ENCODE measurements at regions not wholly inside any gene's neighbourhood (a gene's known extent, or its start where the extent isn't known, plus 50 kb on each side); places are given as distances from the start of the nearest gene placed in this dataset.

DNA sequence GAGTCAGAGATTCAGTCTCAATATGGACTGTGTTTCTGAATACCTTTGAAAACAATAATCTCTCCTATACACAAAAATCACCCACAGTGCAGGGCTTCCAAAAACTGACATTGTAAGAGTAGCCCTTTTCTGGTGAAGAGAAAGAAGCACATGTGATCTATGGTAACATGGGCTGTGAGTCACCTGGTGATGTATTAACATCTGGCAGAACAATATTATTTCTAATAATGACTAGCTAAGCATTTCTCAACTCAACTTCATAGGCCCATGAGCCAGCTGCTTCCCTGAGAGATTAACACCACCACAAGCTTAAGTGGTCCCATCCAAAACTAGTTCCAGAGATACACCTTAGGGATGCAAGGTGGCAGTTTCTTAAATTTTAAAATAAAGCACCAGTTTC is 331.0 kb upstream of the NRP1 start:
- H3K36me3 ChIP-seq (ENCODE audit: control insufficient read depth in 2 of 4, insufficient read depth in 4 of 4, low read length in 3 of 4), result no peaks in the 10 kb centered on the region
- FAIRE-seq (no peak), DNase-seq (ENCODE audit: low read depth in 1 of 2, low spot score in 2 of 2) (no peak)
- H2BK5ac ChIP-seq (ENCODE audit: low read depth, low read length), result no peak overlapping the region
- TF ChIP-seq KDM5A (IDR thresholded peaks at IDR 0.05; ENCODE audit: low read length) (no peak), BACH1 (IDR thresholded peaks at IDR 0.05; ENCODE audit: low read length) (no peak), GTF2F1 (IDR thresholded peaks at IDR 0.05; ENCODE audit: borderline replicate concordance, low read depth, low read length) (no peak), RFX5 (IDR thresholded peaks at IDR 0.05; ENCODE audit: borderline replicate concordance, low read depth, low read length) (no peak), NANOG (IDR thresholded peaks at IDR 0.05; ENCODE audit: insufficient read depth, low read depth, low read length, poor library complexity, severe bottlenecking) (no peak), SUZ12 (IDR thresholded peaks at IDR 0.05; ENCODE audit: low read length) (no peak), ASH2L (IDR thresholded peaks at IDR 0.05; ENCODE audit: low read length) (no peak)
- TF ChIP-seq, protein P1, sequence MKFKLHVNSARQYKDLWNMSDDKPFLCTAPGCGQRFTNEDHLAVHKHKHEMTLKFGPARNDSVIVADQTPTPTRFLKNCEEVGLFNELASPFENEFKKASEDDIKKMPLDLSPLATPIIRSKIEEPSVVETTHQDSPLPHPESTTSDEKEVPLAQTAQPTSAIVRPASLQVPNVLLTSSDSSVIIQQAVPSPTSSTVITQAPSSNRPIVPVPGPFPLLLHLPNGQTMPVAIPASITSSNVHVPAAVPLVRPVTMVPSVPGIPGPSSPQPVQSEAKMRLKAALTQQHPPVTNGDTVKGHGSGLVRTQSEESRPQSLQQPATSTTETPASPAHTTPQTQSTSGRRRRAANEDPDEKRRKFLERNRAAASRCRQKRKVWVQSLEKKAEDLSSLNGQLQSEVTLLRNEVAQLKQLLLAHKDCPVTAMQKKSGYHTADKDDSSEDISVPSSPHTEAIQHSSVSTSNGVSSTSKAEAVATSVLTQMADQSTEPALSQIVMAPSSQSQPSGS (IDR thresholded peaks at IDR 0.05; ENCODE audit: low read length), result no peak
- CTCF ChIA-PET (ENCODE audit: partially characterized antibody), result no interaction called here
- no peak overlapping the region for H3K4me3 ChIP-seq (ENCODE audit: extremely low read depth in 1 of 4, insufficient read depth in 2 of 4, low read depth in 3 of 4, low read length in 4 of 4)
- no peaks in the 10 kb centered on the region for H3K4me1 ChIP-seq (replicated peaks in 1 of 4; ENCODE audit: control insufficient read depth in 3 of 4, insufficient read depth in 4 of 4, low read length in 3 of 4)
- no peaks in the 10 kb centered on the region for H3K79me2 ChIP-seq (ENCODE audit: control insufficient read depth in 1 of 2, insufficient read depth in 2 of 2, low read length in 2 of 2)
- H3K18ac ChIP-seq (ENCODE audit: extremely low read depth, low read length), result no peak overlapping the region
- no peaks in the 10 kb centered on the region for H3K79me1 ChIP-seq (ENCODE audit: low read depth, low read length)
- H2BK12ac ChIP-seq (ENCODE audit: low read depth, low read length), result no peak overlapping the region
- no peak overlapping the region for H3K14ac ChIP-seq (ENCODE audit: insufficient read length)
- no peak overlapping the region for H4K5ac ChIP-seq (ENCODE audit: insufficient read length, low read depth, low read length)
- no peaks in the 10 kb centered on the region; a peak in 1 of 4 replicates for H3K9me3 ChIP-seq (ENCODE audit: insufficient read depth in 2 of 2, low read depth in 1 of 2, low read length in 1 of 2)
- no peak overlapping the region for H2AK5ac ChIP-seq (ENCODE audit: low read depth, low read length)
- no peaks in the 10 kb centered on the region for H4K20me1 ChIP-seq (replicated peaks in 1 of 2; ENCODE audit: control insufficient read depth in 1 of 2, insufficient read depth in 2 of 2, low read length in 2 of 2)
- H3K27me3 ChIP-seq (replicated peaks in 1 of 4; ENCODE audit: control insufficient read depth in 3 of 4, extremely low read depth in 1 of 4, insufficient read depth in 3 of 4, low read length in 3 of 4), result no peaks in the 10 kb centered on the region
- H2BK15ac ChIP-seq (ENCODE audit: low read length), result no peak overlapping the region
- H3K4me2 ChIP-seq (ENCODE audit: insufficient read depth in 1 of 2, low read depth in 2 of 2, low read length in 2 of 2), result no peak overlapping the region
- no peak overlapping the region for H3K23ac ChIP-seq (ENCODE audit: insufficient read length)
- H2AFZ ChIP-seq (ENCODE audit: low read length), result no peak overlapping the region
- H3K23me2 ChIP-seq (ENCODE audit: low read depth, low read length), result no peaks in the 10 kb centered on the region; the same call in 1 of the 2 replicates
- no peak overlapping the region for H3K27ac ChIP-seq (ENCODE audit: low read depth, low read length)
- no peak overlapping the region for H4K91ac ChIP-seq (replicated peaks; ENCODE audit: insufficient read length, low read length)
- no peak overlapping the region for H2BK20ac ChIP-seq (ENCODE audit: low read length)
- no peak overlapping the region for H3K4ac ChIP-seq (replicated peaks; ENCODE audit: insufficient read length, low read depth, low read length)
- H3K9ac ChIP-seq (replicated peaks in 1 of 4; ENCODE audit: extremely low read depth in 1 of 4, low read depth in 3 of 4, low read length in 3 of 4), result no peak overlapping the region
- H4K8ac ChIP-seq (ENCODE audit: extremely low read depth, insufficient read depth, low read length), result no peak overlapping the region
- POLR2A ChIA-PET (ENCODE audit: partially characterized antibody), result no interaction called here
- no peak overlapping the region for H3K56ac ChIP-seq (replicated peaks; ENCODE audit: insufficient read length, low read depth, low read length)
- H2BK120ac ChIP-seq (replicated peaks; ENCODE audit: low read depth, low read length), result no peak overlapping the region

All from H1 (cell line).